GM23248 (cell line): ENCODE measurements at regions not wholly inside any gene's neighbourhood (a gene's known extent, or its start where the extent isn't known, plus 50 kb on each side); places are given as distances from the start of the nearest gene placed in this dataset.
"Not testable (repeated sequence)": the region's sequence is repeated elsewhere in the genome, so short reads cannot be mapped to it uniquely, and the experiment has no call there.

Experiments
- DNase-seq: peaks from one replicate; pipeline ENCODE4 v3.0.0-alpha.2; 2015
- H2AFZ ChIP-seq: fragments of 200-600 bp; sonication (generic); 2 replicates; pipeline ENCODE4 v1.6.1; 2016; ENCODE audit warnings: antibody characterized with exemption
- H3F3A ChIP-seq: fragments of 200-600 bp; sonication (generic); 2 replicates; pipeline ENCODE4 v1.6.1; 2016; ENCODE audit warnings: mild to moderate bottlenecking, antibody characterized with exemption, mixed run types; ENCODE audit not compliant: insufficient read depth
- H3K27ac ChIP-seq: fragments of 200-600 bp; sonication (generic); 2 replicates; pipeline ENCODE4 v1.5.1; 2016; ENCODE audit warnings: mild to moderate bottlenecking
- H3K27me3 ChIP-seq: fragments of 200-600 bp; sonication (generic); replicated peaks from 2 replicates; pipeline ENCODE4 v1.6.1; 2016; ENCODE audit warnings: mild to moderate bottlenecking; ENCODE audit not compliant: insufficient read depth
- H3K36me3 ChIP-seq: fragments of 200-600 bp; sonication (generic); 2 replicates; pipeline ENCODE4 v1.6.1; 2016; ENCODE audit warnings: low read depth, mild to moderate bottlenecking
- H3K4me1 ChIP-seq: fragments of 200-600 bp; sonication (generic); 2 replicates; pipeline ENCODE4 v1.6.1; 2016; ENCODE audit warnings: mild to moderate bottlenecking; ENCODE audit not compliant: insufficient read depth
- H3K4me2 ChIP-seq: fragments of 200-600 bp; sonication (generic); one replicate; pipeline ENCODE4 v1.6.1; 2016; ENCODE audit warnings: mild to moderate bottlenecking; ENCODE audit not compliant: unreplicated experiment
- H3K4me3 ChIP-seq: fragments of 200-600 bp; sonication (generic); 2 replicates; pipeline ENCODE4 v1.5.1; 2016; ENCODE audit warnings: mild to moderate bottlenecking
- H3K79me2 ChIP-seq: fragments of 200-600 bp; sonication (generic); 2 replicates; pipeline ENCODE4 v1.6.1; 2016; ENCODE audit warnings: mild to moderate bottlenecking; ENCODE audit not compliant: insufficient read depth
- H3K9ac ChIP-seq: fragments of 200-600 bp; sonication (generic); 2 replicates; pipeline ENCODE4 v1.6.1; 2016; ENCODE audit warnings: mild to moderate bottlenecking
- H3K9me2 ChIP-seq: fragments of 200-600 bp; sonication (generic); 2 replicates; pipeline ENCODE4 v1.6.1; 2016; ENCODE audit warnings: mixed run types, mild to moderate bottlenecking, moderate library complexity; ENCODE audit not compliant: insufficient read depth
- H3K9me3 ChIP-seq: fragments of 200-600 bp; sonication (generic); one replicate; pipeline ENCODE4 v1.6.1; 2017; ENCODE audit warnings: low read depth
- H4K20me1 ChIP-seq: fragments of 200-600 bp; sonication (generic); 2 replicates; pipeline ENCODE4 v1.6.0; 2016; ENCODE audit not compliant: insufficient read depth
- EZH2 ChIP-seq: fragments of 200-600 bp; sonication (generic); IDR thresholded peaks from 2 replicates; pipeline ENCODE4 v1.6.1; 2018; ENCODE audit warnings: antibody characterized with exemption, mild to moderate bottlenecking; ENCODE audit not compliant: insufficient read depth, poor library complexity, severe bottlenecking
- EZH2phosphoT487 ChIP-seq: fragments of 200-600 bp; sonication (generic); IDR thresholded peaks from 2 replicates; pipeline ENCODE4 v1.6.1; 2018; ENCODE audit warnings: antibody characterized with exemption, moderate library complexity, mild to moderate bottlenecking, low read depth; ENCODE audit not compliant: insufficient read depth
- WGBS, 2 experiments: methylation state at CpG; one replicate each; pipeline ENCODE4 v1.1.6; 2015 to 2017; ENCODE audit warnings: low lambda C conversion rate in 2 of 2, low coverage in 1 of 2; ENCODE audit errors: missing lambda C conversion rate in 2 of 2; 5-methylcytosine and 5-hydroxymethylcytosine counted together
- in situ Hi-C: fragments of 300-500 bp; cut with MboI; formaldehyde crosslinking; loops from 2 replicates; pipeline ENCODE4 v1.15.0; 2020

DNA sequence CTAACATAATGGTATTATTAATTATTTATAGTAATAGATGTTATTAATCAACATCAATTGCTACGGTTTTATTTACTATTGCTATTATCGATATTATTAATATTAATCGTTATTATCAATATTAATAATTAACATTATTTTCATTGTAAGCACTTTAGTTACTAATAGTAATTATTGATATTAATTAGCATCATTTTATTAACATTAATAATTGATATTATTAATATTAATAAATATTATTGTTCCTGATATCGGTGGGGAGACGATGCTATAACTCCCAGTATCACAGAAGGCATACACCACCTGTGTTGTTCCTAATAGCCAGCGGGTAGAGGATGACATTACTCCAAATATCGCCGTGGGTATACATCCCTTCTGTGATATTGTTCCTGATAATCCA, 335.5 kb downstream of the MEX3B start:
- Histone ChIP-seq H3F3A (no peaks in the 10 kb centered on the region), H3K4me2 (no peak overlapping the region), H3K79me2 (no peaks in the 10 kb centered on the region), H3K27ac (no peak overlapping the region), H4K20me1 (no peaks in the 10 kb centered on the region), H3K4me1 (no peaks in the 10 kb centered on the region), H3K27me3 (no peaks in the 10 kb centered on the region), H3K9me2 (no peaks in the 10 kb centered on the region), H3K9ac (no peak overlapping the region), H3K36me3 (no peaks in the 10 kb centered on the region), H2AFZ (no peak overlapping the region), H3K4me3 (no peak overlapping the region), H3K9me3 (no peaks in the 10 kb centered on the region)
- in situ Hi-C loops = no loop called here
- no peak for DNase-seq
- TF ChIP-seq EZH2 (no peak), EZH2phosphoT487 (no peak)
- 85 to 87% methylated on average over 8 of the region's 8 CpGs for WGBS, 2 experiments

DNA sequence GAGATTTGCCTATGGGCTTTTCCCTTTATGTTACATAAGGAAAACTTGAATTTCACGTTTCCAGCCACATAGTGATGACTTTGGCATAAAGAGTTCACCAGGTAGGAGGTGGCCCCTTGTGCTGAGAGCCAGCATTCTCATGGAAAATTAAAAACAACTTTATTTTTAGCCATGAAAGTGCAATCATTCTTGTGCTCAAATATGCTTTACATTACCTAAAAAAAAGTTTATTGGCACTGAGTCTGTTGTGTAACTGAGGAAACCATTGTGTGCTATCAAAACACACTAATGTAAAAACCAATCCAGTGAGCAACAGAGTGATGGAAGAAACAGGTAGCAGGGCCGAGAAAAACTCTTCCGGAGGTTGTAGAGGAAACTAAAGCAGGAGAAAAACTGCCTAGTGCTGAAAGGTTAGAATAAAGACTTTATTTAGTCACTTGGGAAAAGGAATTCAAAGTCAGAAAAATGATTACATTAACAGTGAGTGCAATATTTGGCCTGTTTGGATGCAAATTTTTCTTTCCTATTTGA, 332.9 kb upstream of the TMC3 start:
- H4K20me1 ChIP-seq, H3K36me3 ChIP-seq, H3K9me2 ChIP-seq, H3K79me2 ChIP-seq, H3K27ac ChIP-seq, H3K9ac ChIP-seq, H2AFZ ChIP-seq, H3K4me3 ChIP-seq, H3F3A ChIP-seq, DNase-seq, H3K4me2 ChIP-seq, H3K4me1 ChIP-seq, H3K9me3 ChIP-seq, in situ Hi-C loops, H3K27me3 ChIP-seq: not testable (repeated sequence)
- WGBS, 2 experiments = 22 to 23% methylated on average over 3 of the region's 3 CpGs

DNA sequence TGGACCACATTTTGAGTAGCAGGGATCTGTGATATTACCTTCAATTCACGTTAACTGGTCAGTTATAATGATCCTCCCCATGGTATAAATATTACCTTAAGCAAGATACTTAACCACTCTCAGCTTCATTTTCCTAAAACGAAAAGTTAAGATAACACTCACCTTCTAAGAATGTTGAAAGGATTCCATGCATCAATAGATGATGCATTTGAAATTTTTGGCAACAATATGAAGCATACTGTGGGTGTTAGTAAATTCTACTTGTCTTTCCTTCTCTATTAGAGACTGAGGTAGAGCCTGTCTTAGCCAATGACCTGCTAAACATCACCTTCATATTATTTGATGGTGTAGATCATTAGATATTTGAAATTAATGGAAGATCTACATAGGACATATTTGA, 331.7 kb upstream of the TMC3 start:
- H3K4me1 ChIP-seq, H4K20me1 ChIP-seq, H3K27me3 ChIP-seq, H3K27ac ChIP-seq, H3F3A ChIP-seq, H3K36me3 ChIP-seq, H2AFZ ChIP-seq, H3K4me2 ChIP-seq, H3K9me3 ChIP-seq, H3K9me2 ChIP-seq, DNase-seq, H3K79me2 ChIP-seq, H3K4me3 ChIP-seq, in situ Hi-C loops, H3K9ac ChIP-seq: not testable (repeated sequence)
- 14 to 15% methylated on average over 2 of the region's 2 CpGs for WGBS, 2 experiments

DNA sequence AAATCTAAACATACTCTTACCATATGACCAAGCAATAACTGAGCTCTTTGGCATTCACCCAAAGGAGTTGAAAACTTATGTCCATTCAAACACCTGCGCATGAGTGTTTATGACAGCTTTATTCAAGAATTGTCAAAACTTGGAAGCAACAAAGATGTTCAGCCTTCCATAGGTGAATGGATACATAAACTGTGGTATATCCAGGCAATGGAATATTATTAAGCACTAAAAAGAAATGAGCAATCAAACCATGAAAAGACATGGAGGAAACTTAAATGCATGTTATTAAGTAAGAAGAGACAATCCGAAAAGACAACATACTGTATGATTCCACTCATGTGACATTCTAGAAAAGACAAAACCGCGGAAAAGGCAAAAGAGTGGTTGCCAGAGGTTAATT, 312.0 kb upstream of the TMC3 start:
- Histone ChIP-seq H3K4me3 (no peak overlapping the region), H3F3A (no peaks in the 10 kb centered on the region), H3K27ac (no peak overlapping the region), H3K4me1 (no peaks in the 10 kb centered on the region), H3K27me3 (no peaks in the 10 kb centered on the region), H3K9me2 (no peaks in the 10 kb centered on the region), H3K36me3 (no peaks in the 10 kb centered on the region), H3K9me3 (no peaks in the 10 kb centered on the region), H3K9ac (no peak overlapping the region), H3K79me2 (no peaks in the 10 kb centered on the region), H3K4me2 (no peak overlapping the region), H4K20me1 (no peaks in the 10 kb centered on the region), H2AFZ (no peak overlapping the region)
- WGBS, 2 experiments = 56 to 57% methylated on average over 4 of the region's 4 CpGs
- in situ Hi-C loops = no loop called here
- no peak for DNase-seq
- no peak for TF ChIP-seq EZH2
- TF ChIP-seq EZH2phosphoT487 = no peak

DNA sequence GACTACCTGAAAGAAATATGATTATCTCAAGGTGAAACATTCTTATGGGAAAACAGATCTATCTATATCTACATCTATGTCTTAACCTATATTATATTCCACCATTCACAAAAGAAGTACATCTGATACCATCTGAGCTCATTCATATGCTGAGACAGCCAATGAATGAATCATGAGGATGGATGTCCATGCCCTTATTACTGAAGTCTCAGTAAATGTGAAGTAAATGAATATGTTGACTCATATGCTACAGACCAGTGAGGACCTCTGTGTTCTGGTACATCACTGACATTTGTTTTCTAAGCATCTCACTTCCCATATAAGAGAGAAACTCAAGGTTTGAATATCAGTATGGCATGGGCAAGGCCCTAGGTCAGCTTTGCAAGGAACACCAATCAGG, 311.2 kb upstream of the TMC3 start:
- Histone ChIP-seq H3F3A (no peaks in the 10 kb centered on the region), H3K9me3 (no peaks in the 10 kb centered on the region), H3K4me1 (no peaks in the 10 kb centered on the region), H3K4me3 (no peak overlapping the region), H3K9ac (no peak overlapping the region), H3K4me2 (no peak overlapping the region), H3K27me3 (no peaks in the 10 kb centered on the region), H3K36me3 (no peaks in the 10 kb centered on the region), H3K79me2 (no peaks in the 10 kb centered on the region), H3K9me2 (no peaks in the 10 kb centered on the region), H3K27ac (no peak overlapping the region), H4K20me1 (no peaks in the 10 kb centered on the region), H2AFZ (no peak overlapping the region)
- in situ Hi-C loops = no loop called here
- DNase-seq = no peak
- no peak for TF ChIP-seq EZH2phosphoT487
- TF ChIP-seq EZH2 = no peak
